GM23338 (cell line): ENCODE measurements at regions not wholly inside any gene's neighbourhood (a gene's known extent, or its start where the extent isn't known, plus 50 kb on each side); places are given as distances from the start of the nearest gene placed in this dataset.

ENCODE experiments used
- ATAC-seq: fragments of 200-7000 bp; cut with Tn5 transposase; 3 replicates; pipeline ENCODE4 v1.9.1; 2020
- DNase-seq: peaks from one replicate; pipeline ENCODE4 v3.0.0-alpha.2; 2015; ENCODE audit warnings: low spot score
- H2AFZ ChIP-seq: fragments of 200-600 bp; sonication (generic); 2 replicates; pipeline ENCODE4 v1.8.0; 2016; ENCODE audit warnings: antibody characterized with exemption, mild to moderate bottlenecking, moderate library complexity
- H3F3A ChIP-seq: fragments of 200-600 bp; sonication (generic); replicated peaks from 2 replicates; pipeline ENCODE4 v1.8.0; 2017; ENCODE audit warnings: antibody characterized with exemption, mixed run types, low read depth
- H3K27ac ChIP-seq: fragments of 200-600 bp; sonication (generic); 2 replicates; pipeline ENCODE4 v1.6.1; 2016; ENCODE audit warnings: low read depth
- H3K27me3 ChIP-seq: fragments of 200-600 bp; sonication (generic); 2 replicates; pipeline ENCODE4 v1.8.0; 2016; ENCODE audit warnings: mild to moderate bottlenecking, mixed run types, moderate library complexity; ENCODE audit not compliant: insufficient read depth
- H3K36me3 ChIP-seq: fragments of 200-600 bp; sonication (generic); 2 replicates; pipeline ENCODE4 v1.8.0; 2016; ENCODE audit warnings: mild to moderate bottlenecking; ENCODE audit not compliant: insufficient read depth
- H3K4me1 ChIP-seq: fragments of 200-600 bp; sonication (generic); 2 replicates; pipeline ENCODE4 v1.8.0; 2016; ENCODE audit warnings: mild to moderate bottlenecking, moderate library complexity; ENCODE audit not compliant: insufficient read depth
- H3K4me2 ChIP-seq: fragments of 200-600 bp; sonication (generic); 2 replicates; pipeline ENCODE4 v1.7.1; 2017; ENCODE audit warnings: mixed run types
- H3K4me3 ChIP-seq: fragments of 200-600 bp; sonication (generic); 2 replicates; pipeline ENCODE4 v1.6.1; 2016; ENCODE audit warnings: mixed run types
- H3K79me2 ChIP-seq: fragments of 200-600 bp; sonication (generic); replicated peaks from 2 replicates; pipeline ENCODE4 v1.8.0; 2017; ENCODE audit warnings: mild to moderate bottlenecking; ENCODE audit not compliant: insufficient read depth
- H3K9me2 ChIP-seq: fragments of 200-600 bp; sonication (generic); 2 replicates; pipeline ENCODE4 v1.8.0; 2017; ENCODE audit not compliant: insufficient read depth
- H4K20me1 ChIP-seq: fragments of 200-600 bp; sonication (generic); replicated peaks from 2 replicates; pipeline ENCODE4 v1.8.0; 2017; ENCODE audit warnings: mild to moderate bottlenecking; ENCODE audit not compliant: insufficient read depth
- H3K27ac Mint-ChIP-seq: 2 replicates; pipeline ENCODE4 v1.8.0; 2020; ENCODE audit warnings: inconsistent platforms, mild to moderate bottlenecking, moderate library complexity, mixed read lengths
- H3K27me3 Mint-ChIP-seq: 3 replicates; pipeline ENCODE4 v1.8.0; 2022; ENCODE audit warnings: low read depth, mild to moderate bottlenecking, moderate library complexity, mixed read lengths, inconsistent platforms; ENCODE audit not compliant: insufficient read depth, poor library complexity
- H3K36me3 Mint-ChIP-seq: 3 replicates; pipeline ENCODE4 v1.8.0; 2021; ENCODE audit warnings: low read depth, mild to moderate bottlenecking, inconsistent platforms, moderate library complexity, mixed read lengths
- H3K4me1 Mint-ChIP-seq: 3 replicates; pipeline ENCODE4 v1.8.0; 2020; ENCODE audit warnings: mild to moderate bottlenecking, inconsistent platforms, mixed read lengths
- H3K4me3 Mint-ChIP-seq: 3 replicates; pipeline ENCODE4 v1.8.0; 2021; ENCODE audit warnings: moderate library complexity, mild to moderate bottlenecking, inconsistent platforms, mixed read lengths
- H3K9me3 Mint-ChIP-seq: 3 replicates; pipeline ENCODE4 v1.8.0; 2020; ENCODE audit warnings: moderate library complexity, mild to moderate bottlenecking, inconsistent platforms, mixed read lengths
- CREB1 ChIP-seq: fragments of 250-450 bp; sonication (Bioruptor Pico); IDR thresholded peaks from 2 replicates; pipeline ENCODE4 v1.5.0; 2020; ENCODE audit warnings: low read depth, mild to moderate bottlenecking, moderate library complexity
- CTCF ChIP-seq, 2 experiments: fragments of 200-600 bp in 1 of 2; sonication (generic) in 1 of 2; conservative IDR thresholded peaks; 2 replicates each; pipeline versions ENCODE4 v1.5.1 to v1.6.1; 2016 to 2017; ENCODE audit warnings: antibody characterized with exemption in 2 of 2, low read depth in 2 of 2, mild to moderate bottlenecking in 2 of 2, moderate library complexity in 1 of 2
- ETS1 ChIP-seq: IDR thresholded peaks from 2 replicates; pipeline ENCODE4 v1.6.1; 2016; ENCODE audit warnings: antibody characterized with exemption
- EZH2 ChIP-seq: fragments of 200-600 bp; sonication (generic); IDR thresholded peaks from one replicate; pipeline ENCODE4 v1.8.0; 2017; ENCODE audit warnings: antibody characterized with exemption, mild to moderate bottlenecking, low read depth; ENCODE audit not compliant: unreplicated experiment
- EZH2phosphoT487 ChIP-seq: fragments of 200-600 bp; sonication (generic); IDR thresholded peaks from one replicate; pipeline ENCODE4 v1.8.1; 2018; ENCODE audit warnings: antibody characterized with exemption; ENCODE audit not compliant: unreplicated experiment
- JUNB ChIP-seq: IDR thresholded peaks from one replicate; pipeline ENCODE4 v1.6.1; 2016; ENCODE audit warnings: antibody characterized with exemption; ENCODE audit not compliant: unreplicated experiment
- POLR2AphosphoS5 ChIP-seq: IDR thresholded peaks from 2 replicates; pipeline ENCODE4 v1.6.1; 2016; ENCODE audit warnings: antibody characterized with exemption, low read depth
- STAT1 ChIP-seq: IDR thresholded peaks from one replicate; pipeline ENCODE4 v1.6.1; 2016; ENCODE audit warnings: antibody characterized with exemption; ENCODE audit not compliant: unreplicated experiment
- ZNF114 ChIP-seq: fragments of 250-450 bp; sonication (Bioruptor Pico); IDR thresholded peaks from 2 replicates; pipeline ENCODE4 v1.5.0; 2020; ENCODE audit warnings: mild to moderate bottlenecking, moderate library complexity
- ZNF331 ChIP-seq: fragments of 250-450 bp; sonication (Bioruptor Pico); IDR thresholded peaks from 2 replicates; pipeline ENCODE4 v1.5.0; 2020; ENCODE audit warnings: low read depth, mild to moderate bottlenecking, moderate library complexity
- TF ChIP-seq, protein P1 (sequence below): IDR thresholded peaks from one replicate; pipeline ENCODE4 v1.6.1; 2018; ENCODE audit warnings: antibody characterized with exemption; ENCODE audit not compliant: unreplicated experiment

- Histone ChIP-seq H2AFZ (peak overlapping the region; percentile 81; the same call in 1 of the 2 replicates), H3K36me3 (no peaks in the 10 kb centered on the region), H3F3A (no peaks in the 10 kb centered on the region), H3K9me2 (peaks cover 16% of the 10 kb centered on the region; the same call in 1 of the 2 replicates), H4K20me1 (no peaks in the 10 kb centered on the region), H3K79me2 (no peaks in the 10 kb centered on the region), H3K27me3 (no peaks in the 10 kb centered on the region), H3K4me3 (no peak overlapping the region), H3K27ac (no peak overlapping the region), H3K4me2 (no peak overlapping the region), H3K4me1 (no peaks in the 10 kb centered on the region)
- Mint-ChIP-seq H3K4me3 (no peak overlapping the region), H3K27ac (no peak overlapping the region), H3K9me3 (no peaks in the 10 kb centered on the region), H3K4me1 (peaks cover 10% of the 10 kb centered on the region), H3K36me3 (no peaks in the 10 kb centered on the region), H3K27me3 (peaks cover 1% of the 10 kb centered on the region)
- no peak; the same call in 2 of the 3 replicates for ATAC-seq
- TF ChIP-seq CTCF (conservative IDR thresholded peaks at IDR 0.05; ENCODE audit: low read depth in 2 of 2) (0 out of 4 replicates have a peak, but pooled peaks of 1 of the 2 experiments have one; percentile 12), EZH2 (no peak)
- DNase-seq: no peak
These were observed 231.2 kb downstream of the C12orf75 start for GRCh38 chr12:105561546-105562198.

DNA sequence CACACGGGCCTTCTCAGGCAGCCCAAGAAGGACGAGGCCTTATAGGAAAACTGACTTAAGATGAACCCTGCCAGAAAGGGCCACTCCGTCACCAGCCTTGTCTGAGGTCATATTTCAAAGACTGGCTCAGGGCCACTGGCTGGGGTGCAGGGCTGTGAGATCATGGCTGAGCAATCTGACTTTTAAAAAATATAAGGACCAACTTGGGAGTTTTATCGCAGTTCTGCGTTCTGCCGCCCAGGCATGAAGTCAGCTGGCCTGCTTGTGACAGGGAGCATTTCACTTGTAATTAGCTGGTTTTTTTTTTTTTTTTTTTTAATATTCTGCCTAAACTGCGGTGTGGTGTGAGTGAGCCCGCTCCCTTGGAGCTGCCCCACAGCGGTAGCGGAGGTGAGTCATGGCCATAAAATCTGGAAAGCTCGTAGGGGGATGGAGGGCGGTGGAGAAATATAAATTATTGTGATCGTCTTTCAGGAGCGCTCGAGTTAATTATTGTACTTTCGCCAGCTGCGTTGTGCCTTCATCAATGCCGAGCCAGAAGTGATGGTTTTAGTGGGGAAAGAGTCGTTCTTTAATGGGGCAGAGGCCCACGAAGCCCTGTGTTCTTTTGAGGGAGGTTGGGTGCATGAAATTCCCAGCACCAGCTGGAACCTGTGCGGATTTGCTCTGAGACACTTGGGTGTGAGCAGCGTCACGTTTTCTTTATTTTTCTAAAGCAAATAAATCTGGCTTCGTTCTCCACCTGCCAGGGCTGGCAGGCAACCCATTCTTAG is 231.9 kb downstream of the C12orf75 start:
- Mint-ChIP-seq H3K9me3 (no peaks in the 10 kb centered on the region), H3K27ac (no peak overlapping the region), H3K4me3 (no peak overlapping the region), H3K4me1 (peaks cover 10% of the 10 kb centered on the region), H3K27me3 (peaks cover 1% of the 10 kb centered on the region), H3K36me3 (no peaks in the 10 kb centered on the region)
- Histone ChIP-seq H3F3A (no peaks in the 10 kb centered on the region), H4K20me1 (no peaks in the 10 kb centered on the region), H3K36me3 (no peaks in the 10 kb centered on the region), H3K79me2 (no peaks in the 10 kb centered on the region), H3K27ac (no peak overlapping the region), H3K27me3 (no peaks in the 10 kb centered on the region), H2AFZ (peak overlapping the region; percentile 81), H3K4me2 (no peak overlapping the region), H3K4me1 (no peaks in the 10 kb centered on the region), H3K9me2 (peaks cover 23% of the 10 kb centered on the region; the same call in 1 of the 2 replicates), H3K4me3 (no peak overlapping the region)
- ATAC-seq (peak; percentile 69), DNase-seq (peak; percentile 6)
- TF ChIP-seq JUNB (no peak), STAT1 (no peak), POLR2AphosphoS5 (no peak), ETS1 (no peak), ZNF331 (CRISPR knock-in tag) (no peak), CREB1 (CRISPR knock-in tag) (no peak), EZH2phosphoT487 (no peak), ZNF114 (CRISPR knock-in tag) (no peak)
- TF ChIP-seq, protein P1, sequence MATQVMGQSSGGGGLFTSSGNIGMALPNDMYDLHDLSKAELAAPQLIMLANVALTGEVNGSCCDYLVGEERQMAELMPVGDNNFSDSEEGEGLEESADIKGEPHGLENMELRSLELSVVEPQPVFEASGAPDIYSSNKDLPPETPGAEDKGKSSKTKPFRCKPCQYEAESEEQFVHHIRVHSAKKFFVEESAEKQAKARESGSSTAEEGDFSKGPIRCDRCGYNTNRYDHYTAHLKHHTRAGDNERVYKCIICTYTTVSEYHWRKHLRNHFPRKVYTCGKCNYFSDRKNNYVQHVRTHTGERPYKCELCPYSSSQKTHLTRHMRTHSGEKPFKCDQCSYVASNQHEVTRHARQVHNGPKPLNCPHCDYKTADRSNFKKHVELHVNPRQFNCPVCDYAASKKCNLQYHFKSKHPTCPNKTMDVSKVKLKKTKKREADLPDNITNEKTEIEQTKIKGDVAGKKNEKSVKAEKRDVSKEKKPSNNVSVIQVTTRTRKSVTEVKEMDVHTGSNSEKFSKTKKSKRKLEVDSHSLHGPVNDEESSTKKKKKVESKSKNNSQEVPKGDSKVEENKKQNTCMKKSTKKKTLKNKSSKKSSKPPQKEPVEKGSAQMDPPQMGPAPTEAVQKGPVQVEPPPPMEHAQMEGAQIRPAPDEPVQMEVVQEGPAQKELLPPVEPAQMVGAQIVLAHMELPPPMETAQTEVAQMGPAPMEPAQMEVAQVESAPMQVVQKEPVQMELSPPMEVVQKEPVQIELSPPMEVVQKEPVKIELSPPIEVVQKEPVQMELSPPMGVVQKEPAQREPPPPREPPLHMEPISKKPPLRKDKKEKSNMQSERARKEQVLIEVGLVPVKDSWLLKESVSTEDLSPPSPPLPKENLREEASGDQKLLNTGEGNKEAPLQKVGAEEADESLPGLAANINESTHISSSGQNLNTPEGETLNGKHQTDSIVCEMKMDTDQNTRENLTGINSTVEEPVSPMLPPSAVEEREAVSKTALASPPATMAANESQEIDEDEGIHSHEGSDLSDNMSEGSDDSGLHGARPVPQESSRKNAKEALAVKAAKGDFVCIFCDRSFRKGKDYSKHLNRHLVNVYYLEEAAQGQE: no peak
